Heart left ventricle (tissue), 16 donors: ENCODE measurements at regions not wholly inside any gene's neighbourhood (a gene's known extent, or its start where the extent isn't known, plus 50 kb on each side); places are given as distances from the start of the nearest gene placed in this dataset.

Experiments used
- ATAC-seq, 4 donors: fragments of 200-7000 bp; cut with Tn5 transposase; one replicate each; pipeline ENCODE4 v1.9.1; 2020 to 2022; ENCODE audit warnings: moderate library complexity in 4 of 4, mild to moderate bottlenecking in 3 of 4, moderate number of reproducible peaks in 1 of 4
- DNase-seq, 5 donors: peaks; one replicate each; pipeline ENCODE4 v3.0.0-alpha.2; 2020
- H3K27ac ChIP-seq, 12 donors: fragments of 200-600 bp; sonication (generic) in 4 of 12; one replicate each; pipeline versions ENCODE4 v1.5.0 to v1.8.0; 2016 to 2022; ENCODE audit warnings: mild to moderate bottlenecking in 2 of 12
- H3K27me3 ChIP-seq, 9 donors: fragments of 200-600 bp; sonication (generic) in 2 of 9; one replicate each; pipeline versions ENCODE4 v1.5.1 to v1.8.0; 2016 to 2022; ENCODE audit warnings: mild to moderate bottlenecking in 3 of 9
- H3K36me3 ChIP-seq, 9 donors: fragments of 200-600 bp; sonication (generic) in 2 of 9; one replicate each; pipeline versions ENCODE4 v1.5.0 to v1.8.0; 2018 to 2022; ENCODE audit warnings: mild to moderate bottlenecking in 2 of 9
- H3K4me1 ChIP-seq, 12 donors: fragments of 200-600 bp; sonication (generic) in 4 of 12; one replicate each; pipeline versions ENCODE4 v1.5.0 to v1.8.0; 2016 to 2022; ENCODE audit warnings: mild to moderate bottlenecking in 3 of 12
- H3K4me3 ChIP-seq, 12 donors: fragments of 200-600 bp; sonication (generic) in 4 of 12; one replicate each; pipeline versions ENCODE4 v1.5.0 to v1.8.0; 2017 to 2022; ENCODE audit warnings: mild to moderate bottlenecking in 9 of 12, moderate library complexity in 4 of 12
- H3K9me3 ChIP-seq, 12 donors: fragments of 200-600 bp; sonication (generic) in 4 of 12; one replicate each; pipeline versions ENCODE4 v1.5.0 to v1.8.0; 2016 to 2022; ENCODE audit warnings: mild to moderate bottlenecking in 1 of 12
- CTCF ChIP-seq, 12 donors: fragments of 200-600 bp; sonication (generic) in 4 of 12; IDR thresholded peaks; one replicate each; pipeline versions ENCODE4 v1.5.0 to v1.8.0; 2018 to 2022; ENCODE audit warnings: antibody characterized with exemption in 12 of 12, mild to moderate bottlenecking in 5 of 12
- POLR2A ChIP-seq, 2 donors: fragments of 450-650 bp; IDR thresholded peaks; one replicate each; pipeline ENCODE4 v1.6.1; 2017; ENCODE audit warnings: antibody characterized with exemption in 2 of 2, mild to moderate bottlenecking in 2 of 2, moderate library complexity in 2 of 2
- WGBS, 4 donors: extraction: QIAGEN DNeasy Blood & Tissue Kit in 2 of 4; methylation state at CpG; one replicate each; pipeline versions ENCODE4 v1.1.5 to v1.1.7; 2013 to 2018; 5-methylcytosine and 5-hydroxymethylcytosine counted together
- intact Hi-C, 10 donors: fragments of 100-400 bp; cut with DNase I; formaldehyde crosslinking; loops; one replicate each; pipeline versions ENCODE4 v1.11.1 to v1.14.2; 2022
- donor health status: ischemic (EF 13 %, LVEDD 7.1; RV severe dilation, severe dysfunction).
- donor health status: healthy with polysubstance abuse.
- donor health status: DM: no; HTN: yes; CAD: no.
- donor health status: DM: no; HTN: no; CAD: no.
- donor health status: ischemic (EF 25% LVEDD 6.9; RV normal size, moderate dysfunction).
- donor health status: ischemic (EF 25% LVEDD 5.7; RV mildly dilated, moderate dysfunction).
- donor health status: healthy.
- donor health status: DM: yes; HTN: yes; CAD: no.
- donor health status: ischemic (EF 35%, LVEDD 5.7; RV mildly dilated, moderate dysfunction).
- donor health status: nonischemic (EF 11% LVEDD 7.7; RV severe dilation, severe dysfunction).
- donor health status: DM: yes; HTN: yes; CAD: no.
- donor health status: PGD.
- donor health status: ischemic (EF 29% LVEDD 5.4; RV normal size, mild dysfunction).
- donor health status: nonischemic (EF 23%, LVEDD 6.1; RV moderate dilation, normal function).

GRCh38 chr2:15802657-15803542 lies 137.4 kb upstream of the MYCN start:
- 55 to 70% (median 63%) methylated on average over 10 of the region's 10 CpGs for WGBS, 4 donors
- no peak for TF ChIP-seq CTCF (IDR thresholded peaks at IDR 0.05)
- Histone ChIP-seq H3K27me3 (peaks cover 0 to 3% (median 0%) of the 10 kb centered on the region in 9 donors), H3K27ac (no peak overlapping the region), H3K9me3 (no peaks in the 10 kb centered on the region), H3K36me3 (no peaks in the 10 kb centered on the region), H3K4me3 (no peak overlapping the region), H3K4me1 (peaks cover 0 to 14% (median 0%) of the 10 kb centered on the region in 12 donors)
- DNase-seq (no peak), ATAC-seq (no peak)
- intact Hi-C loops: no loop called here

GRCh38 chr2:15803543-15804245 lies 136.7 kb upstream of the MYCN start:
- intact Hi-C loops: no loop called here
- Histone ChIP-seq H3K9me3 (no peaks in the 10 kb centered on the region), H3K36me3 (no peaks in the 10 kb centered on the region), H3K27me3 (peaks cover 0 to 3% (median 0%) of the 10 kb centered on the region in 9 donors), H3K27ac (no peak overlapping the region), H3K4me1 (peaks cover 0 to 12% (median 0%) of the 10 kb centered on the region in 12 donors), H3K4me3 (no peak overlapping the region)
- DNase-seq (no peak), ATAC-seq (no peak)
- WGBS, 4 donors: 96 to 97% (median 96%) methylated on average over 12 of the region's 12 CpGs
- TF ChIP-seq CTCF (IDR thresholded peaks at IDR 0.05): no peak
- no peak for TF ChIP-seq POLR2A (IDR thresholded peaks at IDR 0.05)

- no peaks in the 10 kb centered on the region for H3K36me3 ChIP-seq
- peaks cover 0 to 3% (median 0%) of the 10 kb centered on the region in 9 donors for H3K27me3 ChIP-seq
- TF ChIP-seq POLR2A (IDR thresholded peaks at IDR 0.05) (no peak), CTCF (IDR thresholded peaks at IDR 0.05) (no peak)
- no peak overlapping the region for H3K27ac ChIP-seq
- H3K9me3 ChIP-seq: no peaks in the 10 kb centered on the region
- ATAC-seq (no peak), DNase-seq (no peak)
- H3K4me1 ChIP-seq: peaks cover 0 to 7% (median 0%) of the 10 kb centered on the region in 12 donors
- no peak overlapping the region for H3K4me3 ChIP-seq
- intact Hi-C loops: no loop called here
- whole genome bisulfite sequencing, 4 donors: 94 to 100% (median 97%) methylated on average over 1 of the region's 1 CpG
These were observed 136.1 kb upstream of the MYCN start for GRCh38 chr2:15804246-15804619.

- no peak overlapping the region for H3K27ac ChIP-seq
- intact Hi-C loops: no loop called here
- H3K9me3 ChIP-seq: no peaks in the 10 kb centered on the region
- ATAC-seq (no peak), DNase-seq (no peak)
- peaks cover 0 to 4% (median 0%) of the 10 kb centered on the region in 12 donors for H3K4me1 ChIP-seq
- no peak for TF ChIP-seq POLR2A (IDR thresholded peaks at IDR 0.05)
- no peak for TF ChIP-seq CTCF (IDR thresholded peaks at IDR 0.05)
- 98 to 100% (median 99%) methylated on average over 2 of the region's 2 CpGs for WGBS, 4 donors
- H3K4me3 ChIP-seq: no peak overlapping the region
- no peaks in the 10 kb centered on the region for H3K36me3 ChIP-seq
- peaks cover 0 to 3% (median 0%) of the 10 kb centered on the region in 9 donors for H3K27me3 ChIP-seq
These were observed 135.7 kb upstream of the MYCN start for GRCh38 chr2:15804691-15805090.
